ENCODE measurements at regions not wholly inside any gene's neighbourhood (a gene's known extent, or its start where the extent isn't known, plus 50 kb on each side); places are given as distances from the start of the nearest gene placed in this dataset.

DNA sequence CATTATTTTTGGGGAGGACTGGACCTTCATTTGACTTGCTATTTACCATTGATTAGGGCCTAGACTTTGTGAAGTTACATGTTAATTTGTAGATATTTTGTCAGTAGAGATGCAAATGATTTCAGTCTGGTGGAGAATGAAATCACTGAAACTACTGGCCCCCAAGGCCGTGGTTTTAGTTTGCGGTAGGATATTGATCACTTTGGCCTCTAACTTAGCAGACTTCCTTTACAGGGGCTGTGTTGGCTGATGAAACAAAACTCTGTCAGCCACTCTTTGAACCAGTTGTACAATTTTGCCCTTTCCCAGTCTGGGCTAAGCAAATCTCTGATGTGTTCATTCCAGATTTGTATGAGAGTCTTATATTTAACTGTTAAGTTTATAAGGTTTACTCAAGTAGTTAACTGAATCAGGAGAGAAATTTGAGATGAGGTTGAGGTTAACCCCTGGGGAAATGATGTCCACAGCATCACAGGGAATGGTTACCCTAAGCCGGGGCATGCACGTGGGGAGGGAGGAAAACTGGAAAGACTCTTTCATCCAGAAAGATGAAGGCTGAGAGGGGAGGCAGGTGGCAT, 105.7 kb upstream of the INSIG1 start:
- peaks cover 5% of the 10 kb centered on the region; the same call in 2 of the 3 replicates for H3K4me1 Mint-ChIP-seq
- peaks cover 30% of the 10 kb centered on the region for H3K9me3 Mint-ChIP-seq
- Histone ChIP-seq H3F3A (replicated peaks; ENCODE audit: low read depth) (no peaks in the 10 kb centered on the region), H3K27me3 (ENCODE audit: insufficient read depth) (no peaks in the 10 kb centered on the region), H3K27ac (ENCODE audit: low read depth) (no peak overlapping the region), H3K36me3 (ENCODE audit: insufficient read depth) (no peaks in the 10 kb centered on the region; the same call in 1 of the 2 replicates), H3K4me1 (ENCODE audit: insufficient read depth) (no peaks in the 10 kb centered on the region), H3K79me2 (replicated peaks; ENCODE audit: insufficient read depth) (no peaks in the 10 kb centered on the region), H3K9me2 (ENCODE audit: insufficient read depth) (no peaks in the 10 kb centered on the region), H3K4me2 (no peak overlapping the region), H4K20me1 (replicated peaks; ENCODE audit: insufficient read depth) (no peaks in the 10 kb centered on the region), H3K4me3 (no peak overlapping the region), H2AFZ (no peak overlapping the region)
- peaks cover 5% of the 10 kb centered on the region for H3K27me3 Mint-ChIP-seq (ENCODE audit: insufficient read depth, low read depth, poor library complexity)
- ATAC-seq (no peak), DNase-seq (ENCODE audit: low spot score) (no peak)
- TF ChIP-seq, protein P1, sequence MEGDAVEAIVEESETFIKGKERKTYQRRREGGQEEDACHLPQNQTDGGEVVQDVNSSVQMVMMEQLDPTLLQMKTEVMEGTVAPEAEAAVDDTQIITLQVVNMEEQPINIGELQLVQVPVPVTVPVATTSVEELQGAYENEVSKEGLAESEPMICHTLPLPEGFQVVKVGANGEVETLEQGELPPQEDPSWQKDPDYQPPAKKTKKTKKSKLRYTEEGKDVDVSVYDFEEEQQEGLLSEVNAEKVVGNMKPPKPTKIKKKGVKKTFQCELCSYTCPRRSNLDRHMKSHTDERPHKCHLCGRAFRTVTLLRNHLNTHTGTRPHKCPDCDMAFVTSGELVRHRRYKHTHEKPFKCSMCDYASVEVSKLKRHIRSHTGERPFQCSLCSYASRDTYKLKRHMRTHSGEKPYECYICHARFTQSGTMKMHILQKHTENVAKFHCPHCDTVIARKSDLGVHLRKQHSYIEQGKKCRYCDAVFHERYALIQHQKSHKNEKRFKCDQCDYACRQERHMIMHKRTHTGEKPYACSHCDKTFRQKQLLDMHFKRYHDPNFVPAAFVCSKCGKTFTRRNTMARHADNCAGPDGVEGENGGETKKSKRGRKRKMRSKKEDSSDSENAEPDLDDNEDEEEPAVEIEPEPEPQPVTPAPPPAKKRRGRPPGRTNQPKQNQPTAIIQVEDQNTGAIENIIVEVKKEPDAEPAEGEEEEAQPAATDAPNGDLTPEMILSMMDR (conservative IDR thresholded peaks at IDR 0.05; ENCODE audit: low read depth in 2 of 2) = no peak
- TF ChIP-seq CREB1 (CRISPR knock-in tag; IDR thresholded peaks at IDR 0.05; ENCODE audit: low read depth) = no peak
- TF ChIP-seq STAT1 (IDR thresholded peaks at IDR 0.05; ENCODE audit: unreplicated experiment) = no peak
- TF ChIP-seq JUNB (IDR thresholded peaks at IDR 0.05; ENCODE audit: unreplicated experiment) = no peak
- TF ChIP-seq EZH2phosphoT487 (IDR thresholded peaks at IDR 0.05; ENCODE audit: unreplicated experiment) = no peak
- TF ChIP-seq, protein P2, sequence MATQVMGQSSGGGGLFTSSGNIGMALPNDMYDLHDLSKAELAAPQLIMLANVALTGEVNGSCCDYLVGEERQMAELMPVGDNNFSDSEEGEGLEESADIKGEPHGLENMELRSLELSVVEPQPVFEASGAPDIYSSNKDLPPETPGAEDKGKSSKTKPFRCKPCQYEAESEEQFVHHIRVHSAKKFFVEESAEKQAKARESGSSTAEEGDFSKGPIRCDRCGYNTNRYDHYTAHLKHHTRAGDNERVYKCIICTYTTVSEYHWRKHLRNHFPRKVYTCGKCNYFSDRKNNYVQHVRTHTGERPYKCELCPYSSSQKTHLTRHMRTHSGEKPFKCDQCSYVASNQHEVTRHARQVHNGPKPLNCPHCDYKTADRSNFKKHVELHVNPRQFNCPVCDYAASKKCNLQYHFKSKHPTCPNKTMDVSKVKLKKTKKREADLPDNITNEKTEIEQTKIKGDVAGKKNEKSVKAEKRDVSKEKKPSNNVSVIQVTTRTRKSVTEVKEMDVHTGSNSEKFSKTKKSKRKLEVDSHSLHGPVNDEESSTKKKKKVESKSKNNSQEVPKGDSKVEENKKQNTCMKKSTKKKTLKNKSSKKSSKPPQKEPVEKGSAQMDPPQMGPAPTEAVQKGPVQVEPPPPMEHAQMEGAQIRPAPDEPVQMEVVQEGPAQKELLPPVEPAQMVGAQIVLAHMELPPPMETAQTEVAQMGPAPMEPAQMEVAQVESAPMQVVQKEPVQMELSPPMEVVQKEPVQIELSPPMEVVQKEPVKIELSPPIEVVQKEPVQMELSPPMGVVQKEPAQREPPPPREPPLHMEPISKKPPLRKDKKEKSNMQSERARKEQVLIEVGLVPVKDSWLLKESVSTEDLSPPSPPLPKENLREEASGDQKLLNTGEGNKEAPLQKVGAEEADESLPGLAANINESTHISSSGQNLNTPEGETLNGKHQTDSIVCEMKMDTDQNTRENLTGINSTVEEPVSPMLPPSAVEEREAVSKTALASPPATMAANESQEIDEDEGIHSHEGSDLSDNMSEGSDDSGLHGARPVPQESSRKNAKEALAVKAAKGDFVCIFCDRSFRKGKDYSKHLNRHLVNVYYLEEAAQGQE (IDR thresholded peaks at IDR 0.05; ENCODE audit: unreplicated experiment) = no peak
- no peak for TF ChIP-seq ZNF462 (CRISPR knock-in tag; IDR thresholded peaks at IDR 0.05)
- no peak for TF ChIP-seq POLR2AphosphoS5 (IDR thresholded peaks at IDR 0.05; ENCODE audit: low read depth)
- TF ChIP-seq NANOG (IDR thresholded peaks at IDR 0.05; ENCODE audit: borderline replicate concordance) = no peak
- no peak for TF ChIP-seq ZNF114 (CRISPR knock-in tag; IDR thresholded peaks at IDR 0.05)
- no peak for TF ChIP-seq EZH2 (IDR thresholded peaks at IDR 0.05; ENCODE audit: low read depth, unreplicated experiment)
- H3K4me3 Mint-ChIP-seq = no peak overlapping the region
- H3K27ac Mint-ChIP-seq = no peak overlapping the region
- H3K36me3 Mint-ChIP-seq (ENCODE audit: low read depth) = peaks cover 8% of the 10 kb centered on the region; the same call in 2 of the 3 replicates

Data from GM23338 (cell line).